ENCODE measurements at regions not wholly inside any gene's neighbourhood (a gene's known extent, or its start where the extent isn't known, plus 50 kb on each side); places are given as distances from the start of the nearest gene placed in this dataset.

DNA sequence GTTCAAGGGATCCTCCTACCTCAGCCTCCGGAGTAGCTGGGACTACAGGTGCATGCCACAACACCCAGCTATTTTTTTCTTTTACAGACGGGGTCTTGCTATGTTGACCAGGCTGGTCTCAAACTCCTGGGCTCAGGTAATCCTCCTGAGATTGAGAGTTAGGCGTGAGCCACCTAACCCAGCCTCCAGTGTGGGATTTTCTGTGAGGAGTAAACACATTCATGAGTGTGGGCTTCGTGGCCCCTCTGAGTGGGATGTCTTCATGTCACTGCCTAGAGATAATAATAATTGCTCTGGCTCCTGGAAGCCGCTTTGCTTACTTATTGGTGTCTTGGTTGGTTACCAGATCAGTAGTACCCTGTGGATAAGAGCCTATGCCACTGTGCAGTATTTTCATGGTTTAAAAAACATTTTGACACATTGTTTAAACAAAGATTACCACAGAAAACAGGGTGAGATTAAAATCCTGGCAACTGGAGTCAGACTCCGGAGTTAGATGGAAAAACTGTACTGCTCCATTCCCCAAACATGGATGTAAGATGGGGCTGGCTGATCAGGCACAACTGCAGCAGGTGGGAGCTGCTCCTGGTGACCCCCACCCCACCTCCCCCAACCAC lies 159.1 kb upstream of the RAB4A start:
- no peak for DNase-seq

DNA sequence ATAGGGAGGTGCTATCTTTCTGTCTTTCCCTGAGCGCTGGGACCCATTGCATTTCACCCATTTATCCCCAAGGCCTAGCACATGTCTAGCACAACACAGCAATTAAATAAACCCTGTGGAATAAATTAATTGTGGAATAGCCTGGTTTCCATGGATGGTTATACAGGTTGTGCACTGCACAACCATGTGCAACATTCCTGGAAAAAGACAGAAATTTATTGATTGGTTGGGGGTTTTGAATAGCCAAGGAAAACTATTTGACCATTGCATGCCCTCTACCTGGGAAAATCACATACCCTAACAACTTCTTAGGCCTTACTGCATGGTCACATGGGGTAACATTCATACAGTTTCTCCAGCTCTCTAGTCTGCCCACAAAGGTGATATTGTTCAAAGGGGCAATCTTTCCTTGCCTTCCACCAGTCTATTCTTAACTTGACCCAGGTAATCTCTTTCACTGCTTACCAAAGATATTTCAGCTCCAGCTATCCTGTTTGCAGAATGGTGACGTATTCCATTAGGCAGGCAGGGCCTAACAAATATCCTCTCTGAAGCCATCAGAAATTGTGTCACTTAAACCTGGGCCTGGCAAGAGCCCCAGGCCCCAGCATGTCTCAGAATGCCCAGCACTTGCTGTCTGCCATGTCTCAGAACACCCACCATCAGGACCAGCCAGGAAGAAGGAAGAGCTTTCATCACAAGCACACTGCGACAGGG lies 157.9 kb upstream of the RAB4A start:
- DNase-seq, result no peak

DNA sequence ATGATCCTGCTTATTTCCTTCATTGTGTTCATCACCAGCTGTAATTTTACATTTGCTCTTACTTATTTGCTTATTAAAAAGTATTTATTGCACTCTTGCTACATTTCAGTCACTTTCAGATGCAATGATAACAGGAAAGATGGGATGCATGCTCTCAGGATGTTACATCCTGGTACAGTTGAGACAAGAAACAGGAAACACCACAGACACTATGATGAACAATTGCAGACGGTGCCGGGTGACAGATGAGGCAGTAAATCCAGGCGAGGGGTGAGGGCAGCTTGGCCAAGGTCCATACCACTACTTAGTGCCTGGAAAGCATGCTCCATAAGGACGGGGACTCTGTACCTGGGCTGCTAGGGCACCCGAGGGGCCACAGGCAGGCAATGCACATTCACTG lies 156.6 kb upstream of the RAB4A start:
- DNase-seq, result no peak

DNA sequence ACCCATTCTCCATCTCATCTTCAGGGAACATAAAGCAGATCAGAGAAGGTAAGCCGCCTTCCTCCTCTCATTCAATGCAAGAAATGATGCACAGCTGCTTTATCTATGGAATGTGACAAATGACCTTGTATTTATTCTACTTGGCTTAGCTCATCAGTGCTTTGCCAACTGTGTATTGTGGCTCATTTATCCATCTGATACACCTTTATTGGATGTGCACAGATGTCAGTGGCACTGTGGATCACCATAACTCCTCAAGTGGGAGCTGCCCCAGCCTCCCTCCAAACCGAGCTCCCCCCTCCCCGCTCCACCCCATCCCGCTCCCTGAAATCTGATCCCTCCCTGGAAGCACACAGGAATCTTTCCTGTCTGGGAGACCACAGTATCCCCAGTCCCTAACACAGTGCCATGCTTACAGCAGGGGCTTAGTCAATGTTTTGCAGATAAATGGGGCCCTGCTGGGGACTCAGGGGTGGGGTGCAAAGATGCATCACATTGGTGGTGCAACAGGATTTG lies 156.0 kb upstream of the RAB4A start:
- DNase-seq, result no peak

DNA sequence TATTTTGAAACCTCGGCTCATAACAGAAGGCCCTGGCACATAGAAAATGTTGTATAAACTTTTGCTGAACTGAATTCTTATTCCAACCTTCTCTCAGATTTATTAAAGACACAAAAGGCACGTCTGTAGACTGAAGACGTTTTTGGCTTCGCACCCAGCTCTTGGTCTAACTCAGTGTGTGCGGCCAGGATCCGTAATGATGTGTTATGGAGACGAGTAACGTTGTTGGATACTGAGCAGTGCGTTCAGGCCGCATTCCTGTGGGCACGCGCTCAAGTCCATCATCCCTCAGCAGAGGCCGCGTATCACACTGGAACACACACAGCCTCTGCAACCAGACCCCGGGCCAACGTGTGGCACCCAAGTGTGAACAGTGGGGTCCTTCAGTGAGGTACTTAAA lies 154.8 kb upstream of the RAB4A start:
- no peak for DNase-seq

DNA sequence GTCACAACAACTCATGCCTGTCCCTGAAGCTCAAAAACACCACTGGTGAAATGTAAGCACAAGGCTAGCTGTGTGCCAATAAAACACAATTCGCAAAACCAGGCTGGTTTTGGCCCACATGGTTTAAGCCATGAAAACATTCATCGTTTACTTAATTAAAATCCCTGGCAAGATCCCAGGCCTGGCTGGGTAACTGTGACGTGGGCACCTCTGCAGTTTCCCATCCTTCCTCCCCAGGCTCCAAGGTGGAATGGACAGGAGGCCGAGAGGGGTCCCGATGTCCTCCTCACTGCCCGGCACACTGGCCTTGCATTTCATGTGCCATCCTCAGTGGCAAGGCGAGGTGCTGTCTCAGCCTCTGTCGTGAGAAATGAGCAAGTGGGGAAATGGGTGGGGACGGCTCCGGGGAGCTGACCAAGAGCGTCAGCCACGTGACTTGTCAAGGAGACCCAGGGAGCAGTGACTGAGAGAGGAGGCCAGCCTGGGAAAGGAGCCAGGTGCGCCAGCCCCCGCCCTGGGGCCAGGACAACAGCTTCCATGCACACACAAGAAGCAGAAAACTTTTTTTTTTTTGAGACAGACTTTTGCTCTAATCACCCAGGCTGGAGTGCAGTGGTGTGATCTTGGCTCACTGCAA lies 153.1 kb upstream of the RAB4A start:
- DNase-seq, result peak; percentile 29

DNA sequence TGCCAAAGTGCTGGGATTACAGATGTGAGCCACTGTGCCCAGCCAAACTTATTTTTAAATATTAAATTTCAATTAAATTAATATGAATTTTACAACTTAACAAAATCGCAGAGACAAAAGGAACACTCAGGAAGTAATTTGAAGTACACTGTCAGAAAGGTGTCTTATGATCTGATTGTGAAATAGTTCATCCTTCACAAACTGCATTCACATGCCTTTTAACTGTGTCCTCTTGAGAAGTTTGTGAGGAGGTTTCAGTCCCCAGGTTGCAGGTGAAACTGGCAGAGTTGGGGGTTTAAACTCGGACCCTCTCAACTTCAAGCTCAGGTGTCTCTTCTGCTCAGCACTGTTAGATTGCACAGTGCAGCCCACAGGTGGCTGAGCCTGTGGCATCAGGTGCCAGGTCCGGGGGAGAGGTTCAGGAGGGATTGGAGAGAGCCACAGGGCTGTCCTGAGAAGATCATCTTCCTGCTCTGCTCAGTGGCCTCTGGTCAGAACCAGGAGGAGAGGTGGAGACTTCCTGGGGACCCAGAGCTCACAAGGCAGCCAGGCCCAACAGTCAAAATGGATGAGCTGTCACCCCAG lies 152.3 kb upstream of the RAB4A start:
- no peak for DNase-seq

DNA sequence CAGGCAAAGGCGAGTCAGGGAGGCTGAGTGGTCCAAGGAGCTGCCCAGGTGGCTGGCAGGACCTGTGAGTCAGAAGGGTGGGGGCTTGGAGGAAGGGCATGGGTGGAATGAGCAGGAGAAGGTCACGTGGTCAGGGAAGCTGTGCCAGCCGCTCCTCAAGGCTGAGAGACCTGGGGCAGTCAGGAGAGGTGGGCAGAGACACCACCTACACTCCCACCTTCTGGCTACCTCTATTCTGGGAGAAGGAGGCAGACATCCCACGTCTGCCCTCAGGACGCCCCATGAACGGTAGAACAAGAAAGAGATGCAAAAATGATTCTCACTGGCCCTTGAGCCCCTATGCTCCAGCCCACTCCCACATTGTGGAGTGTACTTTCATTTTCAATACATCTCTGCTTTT lies 151.8 kb upstream of the RAB4A start:
- DNase-seq, result no peak

DNA sequence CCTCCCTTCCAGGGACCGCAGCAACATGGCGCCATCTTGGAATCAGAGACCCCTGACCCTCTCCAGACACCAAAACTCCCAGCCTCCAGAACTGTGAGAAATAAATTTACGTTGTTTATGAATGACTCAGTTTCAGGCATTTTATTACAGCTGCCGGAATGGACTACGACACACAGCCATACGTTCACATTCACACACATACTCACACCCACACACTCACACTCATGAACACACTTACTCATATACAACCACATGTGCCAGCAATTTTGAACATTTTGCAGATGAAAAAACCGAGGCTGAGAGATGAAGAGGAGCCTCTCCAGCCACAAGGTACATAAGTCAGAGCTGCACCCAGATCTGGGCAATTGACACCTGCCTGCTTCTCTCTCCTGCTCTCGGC lies 151.0 kb upstream of the RAB4A start:
- DNase-seq, result no peak

DNA sequence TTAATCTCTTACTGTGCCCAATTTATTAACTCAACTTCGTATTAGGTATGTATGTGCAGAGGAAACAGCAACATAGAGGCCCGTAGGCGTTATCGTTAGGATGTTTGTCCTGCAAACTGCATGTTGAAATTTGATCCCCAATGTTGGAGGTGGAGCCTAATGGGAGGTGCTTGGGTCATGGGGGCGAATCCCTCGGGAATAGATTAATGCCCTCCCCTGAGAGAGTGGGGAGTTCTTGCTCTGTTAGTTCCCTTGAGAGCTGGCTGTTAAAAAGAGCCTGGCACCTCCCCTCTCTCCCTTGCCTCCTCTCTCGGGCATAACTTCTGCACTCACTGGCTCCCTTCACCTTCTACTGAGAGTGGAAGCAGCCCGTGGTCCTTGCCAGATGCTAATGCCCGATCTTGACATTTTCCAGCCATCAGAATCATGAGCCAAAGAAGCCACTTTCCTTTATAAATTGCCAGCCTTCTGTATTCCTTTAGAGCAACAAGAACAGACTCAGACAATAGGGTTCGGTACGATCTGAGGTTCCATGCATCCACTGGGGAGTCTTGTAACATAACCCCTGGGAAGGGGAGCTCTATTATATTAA lies 149.0 kb upstream of the RAB4A start:
- DNase-seq, result no peak

DNA sequence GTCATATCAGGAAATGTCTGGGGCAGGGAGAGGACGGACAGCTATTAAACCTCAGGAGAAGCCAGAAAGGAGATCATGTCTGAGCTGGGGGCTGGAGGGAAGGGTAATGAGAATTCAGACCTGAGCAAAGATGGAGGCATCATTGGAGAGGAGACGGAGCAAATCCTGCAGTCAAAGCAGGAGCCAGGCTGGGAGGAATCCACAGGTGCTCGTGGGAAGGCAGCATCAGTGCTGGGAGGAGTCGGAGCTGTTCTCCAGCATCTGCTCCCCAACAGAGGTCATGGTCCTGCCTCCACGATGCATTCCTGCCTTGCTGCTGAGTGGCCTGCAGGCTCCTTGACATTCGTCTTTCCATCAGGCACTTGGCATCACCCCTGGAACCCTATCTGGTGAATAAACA lies 148.3 kb upstream of the RAB4A start:
- DNase-seq, result no peak

DNA sequence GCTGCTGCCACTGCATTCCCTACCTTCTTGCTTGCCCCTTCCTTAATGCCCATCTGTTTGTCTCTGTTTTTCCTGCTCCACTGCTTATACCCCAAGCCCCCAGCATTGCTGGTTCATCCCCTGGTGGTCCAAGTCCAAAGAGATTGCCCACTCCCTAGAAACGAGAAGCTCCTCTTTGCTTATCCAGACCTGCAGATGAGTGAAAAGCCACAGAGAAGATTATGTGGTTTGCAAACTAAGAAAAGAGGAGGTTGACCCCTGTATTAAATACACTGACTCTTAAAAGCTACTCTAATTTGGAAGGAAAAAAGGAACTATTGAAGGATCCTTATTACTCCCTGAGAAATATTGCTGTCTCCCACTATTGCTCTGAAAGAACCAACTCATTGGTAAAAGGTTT lies 146.8 kb upstream of the RAB4A start:
- DNase-seq, result no peak

DNA sequence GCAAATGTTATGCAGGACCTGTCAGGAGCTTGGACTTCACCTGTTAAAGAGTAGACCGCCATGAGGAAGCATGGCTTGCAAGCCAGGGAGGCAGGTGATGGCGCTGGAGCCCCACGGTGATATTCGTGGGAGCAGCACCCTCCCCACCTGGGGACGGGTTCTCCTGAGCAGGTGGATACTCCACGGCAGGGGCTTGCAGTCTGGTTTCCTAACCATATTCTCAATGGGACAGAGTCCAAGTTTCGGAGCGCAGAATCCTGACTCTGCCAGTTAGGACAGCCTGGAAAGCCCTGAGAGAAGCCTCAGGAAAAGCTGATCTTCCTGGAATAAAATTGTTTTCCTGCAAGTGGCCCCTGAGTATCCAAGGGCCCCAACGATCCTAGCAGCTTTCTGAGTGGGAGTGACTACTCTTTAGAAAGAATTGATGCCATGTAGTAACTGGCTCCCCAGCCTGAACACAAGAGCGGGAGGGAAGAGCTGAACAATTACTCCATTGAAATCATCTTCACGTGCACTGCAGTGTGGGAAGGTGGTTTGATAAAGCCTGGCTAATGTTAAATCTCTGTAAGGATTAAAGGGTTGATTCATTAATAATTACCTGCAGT lies 146.3 kb upstream of the RAB4A start:
- no peak for DNase-seq

DNA sequence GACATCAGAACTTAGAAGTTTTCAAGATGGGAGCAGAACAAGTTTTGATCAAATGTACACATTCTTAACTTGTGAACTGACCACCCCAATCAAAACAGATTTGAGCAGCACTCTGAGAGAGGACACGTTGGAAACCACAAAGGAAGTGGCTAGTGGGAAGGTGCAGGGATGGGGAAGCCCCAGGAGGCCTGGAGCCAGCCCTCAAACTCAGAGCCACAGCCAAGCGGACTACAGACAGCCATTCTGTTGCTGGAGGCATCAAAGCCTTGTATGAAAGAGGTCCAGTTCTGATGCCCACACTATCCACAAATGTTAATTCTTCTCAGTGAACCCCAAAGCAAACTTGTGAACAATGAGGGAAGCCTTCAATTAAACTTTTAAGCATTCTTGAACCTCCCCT lies 143.6 kb upstream of the RAB4A start:
- no peak for DNase-seq

DNA sequence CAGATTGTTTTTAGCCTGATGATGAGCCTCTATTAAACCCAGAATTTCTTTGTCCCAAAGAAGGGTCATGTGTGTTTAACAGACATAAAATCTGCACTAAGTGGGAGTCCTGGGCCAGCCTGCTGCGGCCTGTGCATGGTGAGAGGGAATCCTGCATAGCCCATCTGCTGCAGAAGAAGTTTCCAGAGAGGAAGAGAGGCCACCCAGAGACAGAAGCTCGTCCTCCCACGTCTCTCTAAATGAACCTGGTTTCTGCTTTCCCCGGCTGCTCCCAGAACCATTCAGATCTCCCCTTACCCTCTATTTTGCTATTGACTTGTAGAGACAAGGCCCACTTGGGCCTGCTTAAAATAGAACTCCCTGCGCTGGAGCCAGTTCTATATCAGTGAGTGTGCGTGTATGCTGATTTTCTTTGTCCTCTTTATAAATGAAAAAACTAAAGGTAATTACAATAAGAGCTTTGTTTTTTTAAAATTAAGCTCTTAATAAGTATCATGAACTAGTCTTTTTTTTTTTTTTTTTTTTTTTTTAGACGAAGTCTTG lies 142.8 kb upstream of the RAB4A start:
- no peak for DNase-seq

DNA sequence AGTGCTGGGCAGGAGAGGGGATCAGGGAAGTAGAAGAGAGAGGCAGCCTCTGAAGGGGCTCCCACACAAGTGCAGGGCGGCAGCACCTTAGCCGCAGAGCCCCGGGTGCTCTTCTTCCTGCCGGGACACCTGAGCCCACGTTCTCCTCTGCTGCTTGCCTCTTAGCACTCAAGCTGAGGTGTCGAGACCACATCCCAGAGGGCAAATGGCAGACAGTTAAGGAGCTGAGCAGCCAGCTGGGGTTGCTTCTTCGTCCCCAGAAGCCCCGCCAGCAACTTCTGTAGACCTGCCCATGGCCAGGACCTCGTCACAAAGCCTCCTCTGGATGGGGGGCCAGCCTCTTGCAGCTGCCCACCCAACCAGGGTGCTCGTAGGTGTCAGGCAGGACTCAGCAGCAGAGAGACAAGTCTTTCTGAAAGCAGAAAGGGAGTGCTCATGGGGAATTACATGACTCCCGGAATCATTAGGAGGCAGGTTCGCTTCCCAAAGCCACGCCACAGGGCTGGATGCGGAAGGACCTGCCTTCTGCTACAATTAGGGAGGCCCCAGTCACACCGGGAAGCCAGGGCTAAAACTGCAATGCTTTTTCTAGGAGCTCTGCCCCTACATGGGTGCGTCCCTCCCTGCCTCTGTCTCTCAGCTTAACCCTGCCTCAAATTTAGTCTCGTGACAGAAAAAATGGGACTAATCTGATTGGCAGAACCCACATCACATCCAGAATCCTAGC lies 141.4 kb upstream of the RAB4A start:
- no peak for DNase-seq

DNA sequence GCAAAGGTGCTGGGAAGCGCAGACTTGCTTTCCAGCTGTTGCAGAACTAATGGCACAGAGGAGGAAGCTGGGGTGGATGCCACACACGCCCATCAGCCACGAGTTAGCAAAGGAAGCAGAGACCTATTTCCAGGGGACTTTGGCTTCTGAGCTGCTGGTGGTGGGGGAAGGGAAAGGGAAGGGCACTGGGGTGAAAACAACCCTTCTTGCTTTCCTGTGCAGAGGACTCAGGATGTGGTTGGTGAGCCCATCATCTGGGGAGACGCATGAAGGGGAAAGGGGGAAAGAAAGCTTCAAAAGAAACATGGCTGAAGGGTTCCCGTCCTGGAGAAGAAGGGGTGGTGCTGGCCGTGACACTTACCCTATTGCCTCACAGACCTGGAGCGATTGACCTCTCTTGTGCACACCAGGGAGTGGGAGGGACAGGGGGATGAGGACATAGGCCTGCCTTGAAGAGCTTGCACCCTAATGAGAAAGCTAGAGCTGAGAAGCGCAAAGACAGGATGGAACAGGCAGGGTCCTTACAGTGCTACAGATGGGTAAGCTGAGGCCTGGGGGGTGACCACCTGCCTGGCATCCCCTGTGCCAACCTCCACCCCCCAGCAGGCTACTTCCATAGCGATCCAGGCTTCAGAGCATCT lies 140.8 kb upstream of the RAB4A start:
- DNase-seq, result peak; percentile 56

DNA sequence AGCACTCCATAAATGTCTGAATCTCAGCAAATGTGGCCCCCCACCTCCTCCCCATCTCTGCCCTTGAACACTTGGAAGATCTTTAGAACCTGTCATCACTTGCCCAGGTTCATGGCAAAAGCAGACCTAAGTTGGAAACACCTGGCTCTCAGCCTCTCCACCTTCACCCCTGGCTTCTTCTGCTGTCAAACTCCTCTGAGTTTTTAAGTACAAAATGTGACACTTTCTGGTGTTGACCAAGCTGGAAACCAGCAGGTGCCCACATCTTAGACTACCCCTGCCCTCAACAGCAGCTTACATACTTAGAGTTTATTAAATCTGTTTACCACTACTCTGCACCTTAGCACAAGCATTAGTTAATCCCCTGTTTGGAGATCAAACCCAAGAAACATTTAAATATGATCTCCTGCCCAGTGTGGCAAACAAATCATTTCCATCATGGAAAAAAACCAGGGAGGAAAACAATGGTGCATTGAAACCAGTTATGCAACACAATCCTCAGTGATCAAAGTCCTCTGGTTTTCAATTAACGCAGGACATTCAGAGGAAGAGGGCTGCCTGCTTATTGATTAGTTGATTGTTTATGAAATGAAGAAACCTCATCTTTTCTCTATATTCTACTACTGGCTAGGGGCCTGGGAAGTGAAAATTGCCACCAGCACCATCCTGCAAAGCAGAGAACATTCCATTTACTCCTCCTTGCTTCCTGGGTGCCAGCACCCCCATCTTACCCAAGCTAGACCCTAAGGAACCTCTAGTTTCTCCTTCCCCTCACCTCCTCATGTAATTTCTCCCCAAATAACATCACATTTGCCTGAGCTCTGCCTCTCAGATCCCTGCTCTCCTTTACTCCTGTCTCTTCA lies 139.4 kb upstream of the RAB4A start:
- no peak for DNase-seq

DNA sequence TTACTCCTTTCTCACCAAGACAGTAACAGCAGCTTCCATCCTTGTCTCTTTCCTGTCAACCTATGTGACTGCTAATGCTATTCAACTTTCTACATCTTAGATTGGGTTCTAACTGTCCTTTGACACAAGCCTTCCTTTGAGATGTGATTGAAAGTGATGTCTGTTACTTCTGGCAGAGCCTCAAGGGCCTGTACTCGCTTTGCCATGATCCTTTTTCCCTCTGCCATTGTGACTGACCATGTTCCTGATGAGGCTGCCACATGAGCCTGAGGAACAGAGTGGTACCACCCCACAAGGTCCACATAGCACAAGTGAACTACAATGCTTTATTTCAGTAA lies 138.8 kb upstream of the RAB4A start:
- DNase-seq, result no peak

DNA sequence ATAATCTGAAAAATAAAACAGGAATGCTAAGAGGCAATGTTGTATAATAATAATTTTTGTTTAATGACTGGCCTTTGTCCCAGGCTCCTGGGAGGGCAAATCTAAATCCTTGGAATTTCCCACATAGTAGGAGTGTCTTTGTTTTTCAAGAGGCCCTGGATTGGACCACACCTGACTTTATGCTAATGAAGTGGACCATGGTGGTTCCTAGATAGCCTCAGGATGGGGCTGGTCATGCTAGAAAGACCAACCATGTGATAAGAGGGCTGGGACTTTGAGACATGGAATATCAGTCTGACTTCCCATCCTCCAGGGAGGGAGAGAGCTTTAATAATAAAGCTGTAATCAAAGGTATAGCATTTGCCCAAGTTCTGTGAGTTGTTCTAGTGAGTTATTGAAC lies 138.2 kb upstream of the RAB4A start:
- no peak for DNase-seq
